Panc1 (cell line): ENCODE measurements at regions not wholly inside any gene's neighbourhood (a gene's known extent, or its start where the extent isn't known, plus 50 kb on each side); places are given as distances from the start of the nearest gene placed in this dataset.

Experiments
- ATAC-seq: fragments of 200-7000 bp; cut with Tn5 transposase; 2 replicates; pipeline ENCODE4 v1.9.1; 2020; ENCODE audit warnings: mild to moderate bottlenecking, moderate library complexity
- BruUV-seq: library from RNA; stranded (reverse); fragments of 400-500 nt; replicated peaks from 2 replicates; lab custom pipeline; 2021; lab: Mats Ljungman, UMichigan
- CTCF ChIA-PET: fragments of 300-600 bp; sonication (Branson Sonifier 250); formaldehyde crosslinking; loops from one replicate; lab custom pipeline; 2022; ENCODE audit warnings: antibody characterized with exemption; lab: Charles Lee
- POLR2A ChIA-PET: fragments of 300-600 bp; sonication (Branson Sonifier 250); formaldehyde crosslinking; loops from one replicate; lab custom pipeline; 2022; ENCODE audit warnings: antibody characterized with exemption; lab: Charles Lee
- DNase-seq: peaks from one replicate; pipeline ENCODE4 v3.0.0-alpha.2; 2010; ENCODE audit warnings: low read depth, low spot score
- H3K27ac ChIP-seq: 2 replicates; pipeline ENCODE4 v1.5.1; 2011; ENCODE audit warnings: mild to moderate bottlenecking, low read length, inconsistent platforms
- H3K27me3 ChIP-seq: fragments of 200-500 bp; sonication (Bioruptor generic); 2 replicates; pipeline ENCODE4 v1.6.0; 2014; ENCODE audit warnings: low read length, inconsistent platforms; ENCODE audit not compliant: control insufficient read depth, insufficient read depth
- H3K36me3 ChIP-seq: fragments of 200-500 bp; sonication (Bioruptor generic); 2 replicates; pipeline ENCODE4 v1.5.1; 2014; ENCODE audit warnings: inconsistent platforms, mild to moderate bottlenecking, low read length, moderate library complexity; ENCODE audit not compliant: control insufficient read depth, insufficient read depth
- H3K4me1 ChIP-seq: 2 replicates; pipeline ENCODE4 v1.5.1; 2011; ENCODE audit warnings: inconsistent platforms, mild to moderate bottlenecking, low read length, moderate library complexity; ENCODE audit not compliant: control insufficient read depth, insufficient read depth
- H3K4me3 ChIP-seq, 2 experiments: 2 replicates each; pipeline ENCODE4 v1.5.1; 2011 to 2012; ENCODE audit warnings: low read depth in 2 of 2, low read length in 2 of 2, mild to moderate bottlenecking in 2 of 2, inconsistent platforms in 1 of 2, moderate library complexity in 1 of 2
- H3K9me3 ChIP-seq: fragments of 200-500 bp; sonication (Bioruptor generic); 2 replicates; pipeline ENCODE4 v1.5.1; 2014; ENCODE audit warnings: low read depth, mild to moderate bottlenecking, inconsistent platforms, low read length, moderate library complexity; ENCODE audit not compliant: control insufficient read depth, insufficient read depth
- CTCF ChIP-seq: fragments of 450-650 bp; IDR thresholded peaks from 2 replicates; pipeline ENCODE4 v1.5.1; 2017; ENCODE audit warnings: mild to moderate bottlenecking
- POLR2AphosphoS5 ChIP-seq: IDR thresholded peaks from 2 replicates; pipeline ENCODE4 v1.6.1; 2012; ENCODE audit warnings: mild to moderate bottlenecking, low read depth, low read length, moderate library complexity
- REST ChIP-seq, 2 experiments: IDR thresholded peaks; 2 replicates each; pipeline ENCODE4 v1.6.1; 2011 to 2012; ENCODE audit warnings: low read depth in 2 of 2, control low read depth in 1 of 2, low read length in 1 of 2, mild to moderate bottlenecking in 1 of 2, moderate library complexity in 1 of 2; ENCODE audit not compliant: insufficient read depth in 1 of 2
- SIN3A ChIP-seq: IDR thresholded peaks from 2 replicates; pipeline ENCODE4 v1.6.1; 2012; ENCODE audit warnings: low read depth, mild to moderate bottlenecking, low read length, moderate library complexity, borderline replicate concordance; ENCODE audit not compliant: insufficient read depth
- TCF7L2 ChIP-seq: IDR thresholded peaks from 2 replicates; pipeline ENCODE4 v1.6.1; 2011; ENCODE audit warnings: mild to moderate bottlenecking, low read depth, low read length, inconsistent platforms
- in situ Hi-C: cut with HindIII; loops from 2 replicates; pipeline ENCODE4 v1.10.0; 2016; ENCODE audit warnings: low sequenced_read_pairs, low pct_unique_long_range_greater_than_20kb
- intact Hi-C: fragments of 100-400 bp; cut with micrococcal nuclease; formaldehyde crosslinking; loops from one replicate; pipeline ENCODE4 v1.10.0; 2022; ENCODE audit not compliant: unreplicated experiment

- Histone ChIP-seq H3K36me3 (no peaks in the 10 kb centered on the region), H3K27me3 (no peaks in the 10 kb centered on the region), H3K4me1 (no peaks in the 10 kb centered on the region), H3K4me3 (no peak overlapping the region), H3K27ac (no peak overlapping the region), H3K9me3 (no peaks in the 10 kb centered on the region)
- DNase-seq (no peak), ATAC-seq (no peak)
- BruUV-seq, result no TSS peak
- in situ Hi-C loops, result no loop called here
- TF ChIP-seq REST (IDR thresholded peaks at IDR 0.05; ENCODE audit: insufficient read depth in 1 of 2, low read depth in 2 of 2, low read length in 1 of 2) (no peak), SIN3A (no peak), POLR2AphosphoS5 (no peak), TCF7L2 (no peak), CTCF (no peak)
- intact Hi-C loops, result no loop called here
- ChIA-PET CTCF (no interaction called here), POLR2A (no interaction called here)
Observed at GRCh38 chr16:86982347-86982596, 334.9 kb downstream of the C16orf95 start.

GRCh38 chr16:86982912-86983311 lies 334.3 kb downstream of the C16orf95 start:
- in situ Hi-C loops, result no loop called here
- no peaks in the 10 kb centered on the region for H3K27me3 ChIP-seq
- H3K27ac ChIP-seq, result no peak overlapping the region
- ChIA-PET POLR2A (interaction anchor here (0.7 kb wide), 1 partner anchor 185 kb away, joined by 13 read pairs; no protein-coding TSS in a partner anchor), CTCF (no interaction called here)
- intact Hi-C loops, result no loop called here
- TF ChIP-seq SIN3A, result no peak
- TF ChIP-seq REST (IDR thresholded peaks at IDR 0.05; ENCODE audit: insufficient read depth in 1 of 2, low read depth in 2 of 2, low read length in 1 of 2), result no peak
- no peak for TF ChIP-seq CTCF
- no peak for TF ChIP-seq POLR2AphosphoS5
- no peak for TF ChIP-seq TCF7L2
- no TSS peak for BruUV-seq
- DNase-seq, result no peak
- H3K9me3 ChIP-seq, result no peaks in the 10 kb centered on the region
- H3K4me3 ChIP-seq, result no peak overlapping the region
- ATAC-seq, result no peak
- H3K4me1 ChIP-seq, result no peaks in the 10 kb centered on the region
- H3K36me3 ChIP-seq, result no peaks in the 10 kb centered on the region
